ENCODE measurements at regions not wholly inside any gene's neighbourhood (a gene's known extent, or its start where the extent isn't known, plus 50 kb on each side); places are given as distances from the start of the nearest gene placed in this dataset.

GRCh38 chr12:128163086-128163485, 103.9 kb upstream of the TMEM132C start:
- Histone ChIP-seq H3K36me3 (ENCODE audit: control insufficient read depth in 1 of 2, insufficient read depth in 2 of 2, low read length in 2 of 2) (no peaks in the 10 kb centered on the region), H3K27me3 (ENCODE audit: control insufficient read depth in 1 of 2, insufficient read depth in 2 of 2, low read length in 2 of 2) (no peaks in the 10 kb centered on the region), H3K9ac (ENCODE audit: low read depth in 1 of 2, low read length in 2 of 2) (no peak overlapping the region), H3K27ac (ENCODE audit: low read depth, low read length) (no peak overlapping the region), H3K4me1 (ENCODE audit: control insufficient read depth in 1 of 2, insufficient read depth in 2 of 2, low read length in 2 of 2) (no peaks in the 10 kb centered on the region), H3K4me3 (ENCODE audit: low read depth in 1 of 2, low read length in 2 of 2) (no peak overlapping the region), H3K9me3 (ENCODE audit: control insufficient read depth in 1 of 2, low read length in 2 of 2) (peaks cover 0 to 11% of the 10 kb centered on the region in 2 donors)

- Histone ChIP-seq H3K4me3 (ENCODE audit: low read depth in 1 of 2, low read length in 2 of 2) (no peak overlapping the region), H3K4me1 (ENCODE audit: control insufficient read depth in 1 of 2, insufficient read depth in 2 of 2, low read length in 2 of 2) (no peaks in the 10 kb centered on the region), H3K36me3 (ENCODE audit: control insufficient read depth in 1 of 2, insufficient read depth in 2 of 2, low read length in 2 of 2) (no peaks in the 10 kb centered on the region), H3K27ac (ENCODE audit: low read depth, low read length) (no peak overlapping the region), H3K27me3 (ENCODE audit: control insufficient read depth in 1 of 2, insufficient read depth in 2 of 2, low read length in 2 of 2) (no peaks in the 10 kb centered on the region), H3K9ac (ENCODE audit: low read depth in 1 of 2, low read length in 2 of 2) (no peak overlapping the region), H3K9me3 (ENCODE audit: control insufficient read depth in 1 of 2, low read length in 2 of 2) (peaks cover 0 to 11% of the 10 kb centered on the region in 2 donors)
Measured at GRCh38 chr12:128164533-128164932, 102.4 kb upstream of the TMEM132C start.

- Histone ChIP-seq H3K36me3 (ENCODE audit: control insufficient read depth in 1 of 2, insufficient read depth in 2 of 2, low read length in 2 of 2) (no peaks in the 10 kb centered on the region), H3K4me3 (ENCODE audit: low read depth in 1 of 2, low read length in 2 of 2) (no peak overlapping the region)
Measured at GRCh38 chr12:128165387-128165786, 101.6 kb upstream of the TMEM132C start.

GRCh38 chr12:128168273-128168672, 98.7 kb upstream of the TMEM132C start:
- Histone ChIP-seq H3K4me3 (ENCODE audit: low read depth in 1 of 2, low read length in 2 of 2) (no peak overlapping the region), H3K9me3 (ENCODE audit: control insufficient read depth in 1 of 2, low read length in 2 of 2) (peaks cover 3 to 11% of the 10 kb centered on the region in 2 donors)

More at GRCh38 chr12:128165387-128165786, 101.6 kb upstream of the TMEM132C start:
- Histone ChIP-seq H3K27ac (ENCODE audit: low read depth, low read length) (no peak overlapping the region), H3K9me3 (ENCODE audit: control insufficient read depth in 1 of 2, low read length in 2 of 2) (peaks cover 3 to 11% of the 10 kb centered on the region in 2 donors), H3K9ac (ENCODE audit: low read depth in 1 of 2, low read length in 2 of 2) (no peak overlapping the region), H3K27me3 (ENCODE audit: control insufficient read depth in 1 of 2, insufficient read depth in 2 of 2, low read length in 2 of 2) (no peaks in the 10 kb centered on the region), H3K4me1 (ENCODE audit: control insufficient read depth in 1 of 2, insufficient read depth in 2 of 2, low read length in 2 of 2) (no peaks in the 10 kb centered on the region)

GRCh38 chr12:128170181-128170580, 96.8 kb upstream of the TMEM132C start:
- Histone ChIP-seq H3K36me3 (ENCODE audit: control insufficient read depth in 1 of 2, insufficient read depth in 2 of 2, low read length in 2 of 2) (no peaks in the 10 kb centered on the region), H3K9me3 (ENCODE audit: control insufficient read depth in 1 of 2, low read length in 2 of 2) (peaks cover 3 to 9% of the 10 kb centered on the region in 2 donors), H3K27ac (ENCODE audit: low read depth, low read length) (no peak overlapping the region), H3K4me3 (ENCODE audit: low read depth in 1 of 2, low read length in 2 of 2) (no peak overlapping the region), H3K4me1 (ENCODE audit: control insufficient read depth in 1 of 2, insufficient read depth in 2 of 2, low read length in 2 of 2) (no peaks in the 10 kb centered on the region), H3K9ac (ENCODE audit: low read depth in 1 of 2, low read length in 2 of 2) (no peak overlapping the region), H3K27me3 (ENCODE audit: control insufficient read depth in 1 of 2, insufficient read depth in 2 of 2, low read length in 2 of 2) (no peaks in the 10 kb centered on the region)

More at GRCh38 chr12:128168273-128168672, 98.7 kb upstream of the TMEM132C start:
- Histone ChIP-seq H3K27me3 (ENCODE audit: control insufficient read depth in 1 of 2, insufficient read depth in 2 of 2, low read length in 2 of 2) (no peaks in the 10 kb centered on the region), H3K36me3 (ENCODE audit: control insufficient read depth in 1 of 2, insufficient read depth in 2 of 2, low read length in 2 of 2) (no peaks in the 10 kb centered on the region), H3K4me1 (ENCODE audit: control insufficient read depth in 1 of 2, insufficient read depth in 2 of 2, low read length in 2 of 2) (no peaks in the 10 kb centered on the region), H3K27ac (ENCODE audit: low read depth, low read length) (no peak overlapping the region), H3K9ac (ENCODE audit: low read depth in 1 of 2, low read length in 2 of 2) (no peak overlapping the region)

- no peaks in the 10 kb centered on the region for H3K36me3 ChIP-seq (ENCODE audit: control insufficient read depth in 1 of 2, insufficient read depth in 2 of 2, low read length in 2 of 2)
- no peaks in the 10 kb centered on the region for H3K4me1 ChIP-seq (ENCODE audit: control insufficient read depth in 1 of 2, insufficient read depth in 2 of 2, low read length in 2 of 2)
- H3K27me3 ChIP-seq (ENCODE audit: control insufficient read depth in 1 of 2, insufficient read depth in 2 of 2, low read length in 2 of 2), result no peaks in the 10 kb centered on the region
- peaks cover 12 to 16% of the 10 kb centered on the region in 2 donors for H3K9me3 ChIP-seq (ENCODE audit: control insufficient read depth in 1 of 2, low read length in 2 of 2)
- H3K9ac ChIP-seq (ENCODE audit: low read depth in 1 of 2, low read length in 2 of 2), result no peak overlapping the region
- no peak overlapping the region for H3K4me3 ChIP-seq (ENCODE audit: low read depth in 1 of 2, low read length in 2 of 2)
- no peak overlapping the region for H3K27ac ChIP-seq (ENCODE audit: low read depth, low read length)
Measured at GRCh38 chr12:128178565-128178964, 88.4 kb upstream of the TMEM132C start.

GRCh38 chr12:128178966-128179365, 88.0 kb upstream of the TMEM132C start:
- Histone ChIP-seq H3K4me3 (ENCODE audit: low read depth in 1 of 2, low read length in 2 of 2) (no peak overlapping the region), H3K36me3 (ENCODE audit: control insufficient read depth in 1 of 2, insufficient read depth in 2 of 2, low read length in 2 of 2) (no peaks in the 10 kb centered on the region), H3K9ac (ENCODE audit: low read depth in 1 of 2, low read length in 2 of 2) (no peak overlapping the region), H3K27ac (ENCODE audit: low read depth, low read length) (no peak overlapping the region), H3K4me1 (ENCODE audit: control insufficient read depth in 1 of 2, insufficient read depth in 2 of 2, low read length in 2 of 2) (no peaks in the 10 kb centered on the region), H3K27me3 (ENCODE audit: control insufficient read depth in 1 of 2, insufficient read depth in 2 of 2, low read length in 2 of 2) (no peaks in the 10 kb centered on the region), H3K9me3 (ENCODE audit: control insufficient read depth in 1 of 2, low read length in 2 of 2) (peaks cover 11 to 16% of the 10 kb centered on the region in 2 donors)

GRCh38 chr12:128180166-128180565, 86.8 kb upstream of the TMEM132C start:
- Histone ChIP-seq H3K4me1 (ENCODE audit: control insufficient read depth in 1 of 2, insufficient read depth in 2 of 2, low read length in 2 of 2) (no peaks in the 10 kb centered on the region), H3K9me3 (ENCODE audit: control insufficient read depth in 1 of 2, low read length in 2 of 2) (peaks cover 3 to 19% of the 10 kb centered on the region in 2 donors), H3K9ac (ENCODE audit: low read depth in 1 of 2, low read length in 2 of 2) (no peak overlapping the region), H3K4me3 (ENCODE audit: low read depth in 1 of 2, low read length in 2 of 2) (no peak overlapping the region), H3K27ac (ENCODE audit: low read depth, low read length) (no peak overlapping the region), H3K36me3 (ENCODE audit: control insufficient read depth in 1 of 2, insufficient read depth in 2 of 2, low read length in 2 of 2) (no peaks in the 10 kb centered on the region), H3K27me3 (ENCODE audit: control insufficient read depth in 1 of 2, insufficient read depth in 2 of 2, low read length in 2 of 2) (no peaks in the 10 kb centered on the region)

GRCh38 chr12:128190052-128190451, 76.9 kb upstream of the TMEM132C start:
- no peaks in the 10 kb centered on the region for H3K4me1 ChIP-seq (ENCODE audit: control insufficient read depth in 1 of 2, insufficient read depth in 2 of 2, low read length in 2 of 2)
- no peaks in the 10 kb centered on the region for H3K36me3 ChIP-seq (ENCODE audit: control insufficient read depth in 1 of 2, insufficient read depth in 2 of 2, low read length in 2 of 2)
- no peak overlapping the region for H3K27ac ChIP-seq (ENCODE audit: low read depth, low read length)
- H3K9me3 ChIP-seq (ENCODE audit: control insufficient read depth in 1 of 2, low read length in 2 of 2), result peaks cover 22 to 24% of the 10 kb centered on the region in 2 donors
- no peak overlapping the region for H3K9ac ChIP-seq (ENCODE audit: low read depth in 1 of 2, low read length in 2 of 2)
- no peak overlapping the region for H3K4me3 ChIP-seq (ENCODE audit: low read depth in 1 of 2, low read length in 2 of 2)
- H3K27me3 ChIP-seq (ENCODE audit: control insufficient read depth in 1 of 2, insufficient read depth in 2 of 2, low read length in 2 of 2), result no peaks in the 10 kb centered on the region

GRCh38 chr12:128190614-128191013, 76.4 kb upstream of the TMEM132C start:
- Histone ChIP-seq H3K27ac (ENCODE audit: low read depth, low read length) (no peak overlapping the region), H3K27me3 (ENCODE audit: control insufficient read depth in 1 of 2, insufficient read depth in 2 of 2, low read length in 2 of 2) (no peaks in the 10 kb centered on the region), H3K4me1 (ENCODE audit: control insufficient read depth in 1 of 2, insufficient read depth in 2 of 2, low read length in 2 of 2) (no peaks in the 10 kb centered on the region), H3K4me3 (ENCODE audit: low read depth in 1 of 2, low read length in 2 of 2) (no peak overlapping the region), H3K9ac (ENCODE audit: low read depth in 1 of 2, low read length in 2 of 2) (no peak overlapping the region), H3K9me3 (ENCODE audit: control insufficient read depth in 1 of 2, low read length in 2 of 2) (peaks cover 22 to 24% of the 10 kb centered on the region in 2 donors), H3K36me3 (ENCODE audit: control insufficient read depth in 1 of 2, insufficient read depth in 2 of 2, low read length in 2 of 2) (no peaks in the 10 kb centered on the region)

GRCh38 chr12:128191380-128191779, 75.6 kb upstream of the TMEM132C start:
- Histone ChIP-seq H3K9me3 (ENCODE audit: control insufficient read depth in 1 of 2, low read length in 2 of 2) (peaks cover 22 to 27% of the 10 kb centered on the region in 2 donors), H3K4me1 (ENCODE audit: control insufficient read depth in 1 of 2, insufficient read depth in 2 of 2, low read length in 2 of 2) (no peaks in the 10 kb centered on the region), H3K9ac (ENCODE audit: low read depth in 1 of 2, low read length in 2 of 2) (no peak overlapping the region), H3K27ac (ENCODE audit: low read depth, low read length) (no peak overlapping the region), H3K27me3 (ENCODE audit: control insufficient read depth in 1 of 2, insufficient read depth in 2 of 2, low read length in 2 of 2) (no peaks in the 10 kb centered on the region), H3K36me3 (ENCODE audit: control insufficient read depth in 1 of 2, insufficient read depth in 2 of 2, low read length in 2 of 2) (no peaks in the 10 kb centered on the region), H3K4me3 (ENCODE audit: low read depth in 1 of 2, low read length in 2 of 2) (no peak overlapping the region)
